ENCODE measurements at regions not wholly inside any gene's neighbourhood (a gene's known extent, or its start where the extent isn't known, plus 50 kb on each side); places are given as distances from the start of the nearest gene placed in this dataset.

DNA sequence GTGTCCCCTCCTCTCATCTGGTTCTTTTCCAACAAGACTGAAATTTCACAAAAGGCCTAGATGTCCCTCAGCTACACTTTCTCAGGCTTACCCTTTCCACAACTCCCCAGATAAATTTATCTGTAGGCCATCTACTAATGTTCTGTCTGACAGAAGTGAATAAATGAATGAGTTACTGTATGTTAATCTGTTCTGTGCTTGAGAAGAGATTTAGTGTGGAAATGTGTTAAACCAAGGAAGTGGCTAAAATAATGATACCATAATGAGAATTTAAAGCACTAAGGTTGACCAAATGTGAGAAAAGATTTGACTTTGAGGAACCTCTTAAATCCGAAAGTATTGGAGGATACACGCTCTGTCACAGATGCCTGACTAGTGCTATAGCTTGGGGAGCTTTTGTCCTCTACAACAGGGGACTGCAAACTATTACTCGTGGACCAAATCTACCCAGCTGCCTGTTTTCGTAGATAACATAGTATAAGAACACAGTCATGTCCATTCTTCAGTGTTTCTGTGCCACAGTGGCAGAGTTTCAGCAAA, 74.8 kb upstream of the P2RY1 start:
- no peak for TF ChIP-seq POLR2A (IDR thresholded peaks at IDR 0.05)
- TF ChIP-seq, protein P1, sequence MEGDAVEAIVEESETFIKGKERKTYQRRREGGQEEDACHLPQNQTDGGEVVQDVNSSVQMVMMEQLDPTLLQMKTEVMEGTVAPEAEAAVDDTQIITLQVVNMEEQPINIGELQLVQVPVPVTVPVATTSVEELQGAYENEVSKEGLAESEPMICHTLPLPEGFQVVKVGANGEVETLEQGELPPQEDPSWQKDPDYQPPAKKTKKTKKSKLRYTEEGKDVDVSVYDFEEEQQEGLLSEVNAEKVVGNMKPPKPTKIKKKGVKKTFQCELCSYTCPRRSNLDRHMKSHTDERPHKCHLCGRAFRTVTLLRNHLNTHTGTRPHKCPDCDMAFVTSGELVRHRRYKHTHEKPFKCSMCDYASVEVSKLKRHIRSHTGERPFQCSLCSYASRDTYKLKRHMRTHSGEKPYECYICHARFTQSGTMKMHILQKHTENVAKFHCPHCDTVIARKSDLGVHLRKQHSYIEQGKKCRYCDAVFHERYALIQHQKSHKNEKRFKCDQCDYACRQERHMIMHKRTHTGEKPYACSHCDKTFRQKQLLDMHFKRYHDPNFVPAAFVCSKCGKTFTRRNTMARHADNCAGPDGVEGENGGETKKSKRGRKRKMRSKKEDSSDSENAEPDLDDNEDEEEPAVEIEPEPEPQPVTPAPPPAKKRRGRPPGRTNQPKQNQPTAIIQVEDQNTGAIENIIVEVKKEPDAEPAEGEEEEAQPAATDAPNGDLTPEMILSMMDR (IDR thresholded peaks at IDR 0.05) = no peak
